Small intestine (tissue), 7 donors: ENCODE measurements at regions not wholly inside any gene's neighbourhood (a gene's known extent, or its start where the extent isn't known, plus 50 kb on each side); places are given as distances from the start of the nearest gene placed in this dataset.

Experiments
- DNase-seq, 2 donors: peaks; one replicate each; pipeline versions ENCODE4 v3.0.0 to v3.0.0-alpha.2; 2013
- FAIRE-seq: peaks from 2 replicates; lab custom pipeline; 2012; peaks lifted over from hg19 to GRCh38; lab: Jason Lieb, UNC
- H3K27ac ChIP-seq, 3 donors: one replicate each; pipeline ENCODE4 v1.5.1; 2013; ENCODE audit warnings: low read length in 2 of 3, mild to moderate bottlenecking in 2 of 3, control low read depth in 1 of 3, inconsistent platforms in 1 of 3, low read depth in 1 of 3, moderate library complexity in 1 of 3
- H3K27me3 ChIP-seq, 3 donors: one replicate each; pipeline ENCODE4 v1.6.1; 2013; ENCODE audit warnings: low read length in 3 of 3, inconsistent platforms in 1 of 3; ENCODE audit not compliant: control insufficient read depth in 3 of 3, insufficient read depth in 3 of 3
- H3K36me3 ChIP-seq, 3 donors: one replicate each; pipeline ENCODE4 v1.6.1; 2013; ENCODE audit warnings: low read length in 3 of 3, inconsistent platforms in 1 of 3, low read depth in 1 of 3, mild to moderate bottlenecking in 1 of 3, moderate library complexity in 1 of 3; ENCODE audit not compliant: control insufficient read depth in 3 of 3, insufficient read depth in 2 of 3
- H3K4me1 ChIP-seq, 3 donors: one replicate each; pipeline ENCODE4 v1.6.1; 2013; ENCODE audit warnings: low read length in 2 of 3, inconsistent platforms in 1 of 3, low read depth in 1 of 3, mild to moderate bottlenecking in 1 of 3, moderate library complexity in 1 of 3; ENCODE audit not compliant: control insufficient read depth in 3 of 3, insufficient read depth in 2 of 3
- H3K4me3 ChIP-seq, 3 donors: one replicate each; pipeline ENCODE4 v1.5.1; 2013; ENCODE audit warnings: low read length in 3 of 3, control low read depth in 1 of 3, inconsistent platforms in 1 of 3, low read depth in 1 of 3, mild to moderate bottlenecking in 1 of 3, moderate library complexity in 1 of 3
- H3K9me3 ChIP-seq, 2 donors: one replicate each; pipeline ENCODE4 v1.6.1; 2013; ENCODE audit warnings: low read depth in 1 of 2, low read length in 1 of 2; ENCODE audit not compliant: control insufficient read depth in 2 of 2, insufficient read depth in 1 of 2
- WGBS, 3 donors: extraction: QIAGEN DNeasy Blood & Tissue Kit; methylation state at CpG; one replicate each; pipeline ENCODE4 v1.1.7; 2013; 5-methylcytosine and 5-hydroxymethylcytosine counted together
- donor health status: healthy with polysubstance abuse.
- donor health status: control.
- donor health status: control.
- donor health status: Bipolar disorder and iron deficiency.
- donor health status: healthy.

GRCh38 chr2:120989512-120990441 is 254.1 kb downstream of the GLI2 start:
- no peak for FAIRE-seq
- Histone ChIP-seq H3K36me3 (peaks cover 0 to 12% (median 0%) of the 10 kb centered on the region in 3 donors), H3K4me1 (no peaks in the 10 kb centered on the region), H3K4me3 (no peak overlapping the region), H3K27me3 (peaks cover 0 to 6% (median 0%) of the 10 kb centered on the region in 3 donors), H3K9me3 (no peaks in the 10 kb centered on the region), H3K27ac (no peak overlapping the region)
- no peak for DNase-seq
- WGBS, 3 donors = 88 to 94% (median 92%) methylated on average over 23 to 26 of the region's 26 CpGs

DNA sequence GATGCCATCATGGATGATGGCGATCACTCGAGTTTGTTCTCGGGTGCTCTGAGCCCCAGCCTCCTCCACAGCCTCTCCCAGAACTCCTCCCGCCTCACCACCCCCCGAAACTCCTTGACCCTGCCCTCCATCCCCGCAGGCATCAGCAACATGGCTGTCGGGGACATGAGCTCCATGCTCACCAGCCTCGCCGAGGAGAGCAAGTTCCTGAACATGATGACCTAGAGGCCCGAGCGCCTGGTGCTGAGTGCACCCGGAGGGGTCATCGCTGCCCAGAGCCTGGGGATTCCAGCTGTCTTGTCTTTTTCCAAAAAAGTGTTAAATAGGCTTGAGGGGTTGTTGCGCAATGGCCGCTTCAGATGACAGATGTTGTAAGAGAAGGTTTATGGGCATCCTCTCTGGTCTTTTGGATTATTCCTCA is 254.8 kb downstream of the GLI2 start:
- no peak overlapping the region for H3K27ac ChIP-seq
- no peaks in the 10 kb centered on the region for H3K9me3 ChIP-seq
- peaks cover 0 to 8% (median 0%) of the 10 kb centered on the region in 3 donors for H3K27me3 ChIP-seq
- H3K36me3 ChIP-seq = peaks cover 0 to 10% (median 0%) of the 10 kb centered on the region in 3 donors
- DNase-seq = no peak
- H3K4me3 ChIP-seq = no peak overlapping the region
- FAIRE-seq = no peak
- no peaks in the 10 kb centered on the region for H3K4me1 ChIP-seq
- 91 to 96% (median 94%) methylated on average over 15 of the region's 15 CpGs for WGBS, 3 donors

DNA sequence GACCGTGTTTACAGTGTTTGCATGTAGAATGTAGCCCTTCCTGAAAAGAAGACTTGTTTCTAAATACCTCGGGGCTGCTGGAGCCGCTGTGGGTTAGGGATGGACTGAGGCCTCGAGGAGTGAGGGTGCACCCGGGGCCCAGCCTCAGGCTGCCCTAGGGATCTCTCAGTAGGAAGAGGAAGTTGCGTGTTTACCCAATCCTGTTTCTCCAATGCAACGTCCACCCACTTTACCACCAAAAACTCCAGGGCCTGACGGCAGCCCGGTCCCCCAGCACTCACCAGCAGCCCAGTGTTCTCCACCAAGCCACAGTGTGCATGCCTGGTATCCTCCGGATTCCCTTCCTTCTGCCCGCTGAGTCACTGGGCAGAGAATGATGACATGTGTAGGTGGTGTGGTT is 255.8 kb downstream of the GLI2 start:
- Histone ChIP-seq H3K36me3 (peaks cover 0 to 8% (median 0%) of the 10 kb centered on the region in 3 donors), H3K27ac (no peak overlapping the region), H3K9me3 (no peaks in the 10 kb centered on the region), H3K4me1 (no peaks in the 10 kb centered on the region), H3K27me3 (peaks cover 0 to 12% (median 1%) of the 10 kb centered on the region in 3 donors), H3K4me3 (no peak overlapping the region)
- DNase-seq (no peak), FAIRE-seq (no peak)
- WGBS, 3 donors = 78 to 85% (median 79%) methylated on average over 11 of the region's 11 CpGs

DNA sequence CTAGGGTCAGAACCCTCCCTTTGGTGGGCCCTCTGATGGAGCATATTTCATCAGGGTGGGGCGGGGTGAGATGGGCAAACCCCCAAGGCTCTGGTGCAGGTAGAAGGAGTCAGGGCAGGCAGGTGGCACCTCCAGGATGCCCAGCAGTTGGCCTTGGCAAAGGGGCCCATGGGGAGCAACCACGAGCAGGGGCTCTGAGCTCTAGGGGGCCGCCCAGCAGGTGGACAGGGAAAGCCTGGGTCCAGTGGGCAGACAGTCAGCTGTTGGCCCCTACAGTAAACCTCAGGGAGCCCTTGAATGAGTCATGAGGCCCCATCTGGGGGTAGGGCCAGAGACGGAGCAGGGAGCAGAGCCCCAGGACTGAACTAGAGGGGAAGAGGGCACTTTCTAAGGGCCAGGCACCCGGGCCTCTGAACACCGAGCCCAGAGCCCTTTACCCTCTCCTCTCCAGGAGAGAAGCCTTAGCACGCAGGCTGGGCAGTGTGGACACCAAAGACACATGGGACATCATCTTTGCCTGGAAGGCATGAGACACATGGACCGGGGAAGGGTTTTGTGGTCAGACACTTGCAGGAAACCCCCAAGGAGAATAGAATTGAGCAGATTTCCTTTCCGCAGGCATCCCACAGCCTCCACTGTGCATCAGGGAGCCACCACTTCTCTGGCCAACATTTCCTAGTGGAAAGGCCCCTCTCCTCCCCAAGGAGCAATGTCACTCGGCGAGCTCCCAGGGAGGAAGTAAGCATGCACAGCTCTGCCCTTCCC is 257.3 kb downstream of the GLI2 start:
- no peak for FAIRE-seq
- no peak for DNase-seq
- Histone ChIP-seq H3K9me3 (no peaks in the 10 kb centered on the region), H3K36me3 (peaks cover 0 to 2% (median 0%) of the 10 kb centered on the region in 3 donors), H3K4me3 (no peak overlapping the region), H3K27me3 (peaks cover 0 to 16% (median 1%) of the 10 kb centered on the region in 3 donors), H3K4me1 (no peaks in the 10 kb centered on the region), H3K27ac (no peak overlapping the region)
- 80 to 83% (median 82%) methylated on average over 11 of the region's 11 CpGs for WGBS, 3 donors

DNA sequence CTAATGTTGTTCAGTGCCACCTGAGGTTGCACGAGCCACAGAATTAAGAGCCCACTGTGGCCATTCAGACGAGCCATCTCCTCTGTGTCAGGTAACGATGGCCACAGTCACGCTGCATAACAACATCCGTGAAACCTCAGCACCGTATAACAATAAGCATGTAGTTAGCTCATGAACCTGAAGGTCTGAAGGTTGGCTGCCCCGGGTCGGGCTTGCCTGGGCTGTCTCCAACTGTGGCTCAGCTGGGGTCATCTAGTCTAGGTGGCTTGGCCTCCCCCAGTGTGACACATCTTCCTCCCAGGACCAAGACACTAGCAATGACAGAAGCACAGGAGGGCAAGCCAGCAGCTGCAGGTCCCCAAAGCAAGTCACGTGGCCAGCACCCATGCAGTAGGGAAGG is 258.0 kb downstream of the GLI2 start:
- FAIRE-seq (no peak), DNase-seq (no peak)
- H3K36me3 ChIP-seq = peaks cover 0 to 2% (median 0%) of the 10 kb centered on the region in 3 donors
- H3K9me3 ChIP-seq = no peaks in the 10 kb centered on the region
- H3K27me3 ChIP-seq = peaks cover 0 to 16% (median 1%) of the 10 kb centered on the region in 3 donors
- H3K4me3 ChIP-seq = no peak overlapping the region
- no peak overlapping the region for H3K27ac ChIP-seq
- no peaks in the 10 kb centered on the region for H3K4me1 ChIP-seq
- 75 to 78% (median 76%) methylated on average over 9 of the region's 9 CpGs for WGBS, 3 donors

GRCh38 chr2:120994301-120994995 is 258.8 kb downstream of the GLI2 start:
- Histone ChIP-seq H3K9me3 (no peaks in the 10 kb centered on the region), H3K4me3 (no peak overlapping the region), H3K27ac (no peak overlapping the region), H3K27me3 (peaks cover 0 to 16% (median 1%) of the 10 kb centered on the region in 3 donors), H3K36me3 (peaks cover 0 to 2% (median 0%) of the 10 kb centered on the region in 3 donors), H3K4me1 (no peaks in the 10 kb centered on the region)
- no peak for FAIRE-seq
- no peak for DNase-seq
- 81 to 89% (median 88%) methylated on average over 14 of the region's 14 CpGs for WGBS, 3 donors

- 82 to 84% (median 84%) methylated on average over 7 of the region's 7 CpGs for WGBS, 3 donors
These were observed 259.5 kb downstream of the GLI2 start for GRCh38 chr2:120995152-120995551.

More at GRCh38 chr2:120995152-120995551, 259.5 kb downstream of the GLI2 start:
- H3K27ac ChIP-seq = no peak overlapping the region
- H3K9me3 ChIP-seq = no peaks in the 10 kb centered on the region
- DNase-seq (no peak), FAIRE-seq (no peak)
- no peaks in the 10 kb centered on the region for H3K4me1 ChIP-seq
- peaks cover 0 to 2% (median 0%) of the 10 kb centered on the region in 3 donors for H3K36me3 ChIP-seq
- no peak overlapping the region for H3K4me3 ChIP-seq
- peaks cover 0 to 19% (median 1%) of the 10 kb centered on the region in 3 donors for H3K27me3 ChIP-seq
